Activated CD4-positive, alpha-beta T cell treated with anti-CD3 and anti-CD28 coated beads, Interleukin-2, amount 50 U/mL, for 24 hours (primary cell): ENCODE measurements at regions not wholly inside any gene's neighbourhood (a gene's known extent, or its start where the extent isn't known, plus 50 kb on each side); places are given as distances from the start of the nearest gene placed in this dataset.
A peak's percentile ranks its signal among the peaks of the same experiment; 100 is the strongest.
"Not testable (repeated sequence)": the region's sequence is repeated elsewhere in the genome, so short reads cannot be mapped to it uniquely, and the experiment has no call there.

Experiments used
- DNase-seq, 2 donors: peaks; one replicate each; pipeline ENCODE4 v3.0.0-alpha.2; 2020; ENCODE audit warnings: low read depth in 1 of 2, low spot score in 1 of 2

DNA sequence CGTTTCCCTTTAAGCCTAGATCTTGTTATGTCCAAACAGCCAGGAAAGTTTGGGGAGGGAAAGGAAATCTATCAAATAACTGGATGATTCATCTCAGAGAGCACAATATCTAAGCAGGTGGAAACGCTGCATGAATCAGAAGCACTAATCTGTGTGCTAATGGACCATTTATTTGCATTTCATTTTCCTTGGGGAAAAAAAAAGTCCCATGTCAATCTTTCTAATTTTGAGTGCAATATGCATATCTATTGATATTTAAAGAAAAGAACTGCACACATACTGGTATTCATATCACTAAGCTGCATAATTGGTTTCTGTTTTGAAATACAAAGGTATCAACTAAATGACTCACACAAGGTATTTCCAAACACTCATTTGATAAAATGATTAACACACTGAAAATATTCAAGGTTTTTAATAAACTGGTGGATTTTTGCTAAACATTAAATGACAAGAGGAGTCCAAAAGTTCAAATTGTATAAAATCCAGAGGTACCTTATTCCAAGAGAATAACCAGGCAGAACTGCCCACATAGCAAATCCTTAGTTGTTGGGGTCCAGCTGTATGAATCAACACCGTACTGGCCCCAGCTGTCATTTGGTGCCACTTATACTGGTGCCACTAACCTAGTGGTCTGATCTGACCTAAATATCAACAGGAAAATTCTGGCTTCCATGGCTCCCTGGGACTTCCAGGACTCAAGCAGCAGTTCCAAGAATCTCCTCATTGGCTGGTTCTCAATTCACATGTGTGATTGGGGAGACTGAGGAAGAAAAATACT is 122.2 kb upstream of the SP4 start:
- DNase-seq: no peak

- DNase-seq: no peak
Observed at GRCh38 chr7:21314954-21315353, 112.9 kb upstream of the SP4 start.

- no peak for DNase-seq
Observed at GRCh38 chr7:21317966-21318915, 109.6 kb upstream of the SP4 start.

- no peak for DNase-seq
Observed at GRCh38 chr7:21318916-21319270, 109.0 kb upstream of the SP4 start.

- DNase-seq: no peak
Observed at GRCh38 chr7:21326241-21326640, 101.6 kb upstream of the SP4 start.

GRCh38 chr7:21326921-21327320 is 101.0 kb upstream of the SP4 start:
- no peak for DNase-seq

GRCh38 chr7:21327422-21328409 is 100.2 kb upstream of the SP4 start:
- no peak for DNase-seq

DNA sequence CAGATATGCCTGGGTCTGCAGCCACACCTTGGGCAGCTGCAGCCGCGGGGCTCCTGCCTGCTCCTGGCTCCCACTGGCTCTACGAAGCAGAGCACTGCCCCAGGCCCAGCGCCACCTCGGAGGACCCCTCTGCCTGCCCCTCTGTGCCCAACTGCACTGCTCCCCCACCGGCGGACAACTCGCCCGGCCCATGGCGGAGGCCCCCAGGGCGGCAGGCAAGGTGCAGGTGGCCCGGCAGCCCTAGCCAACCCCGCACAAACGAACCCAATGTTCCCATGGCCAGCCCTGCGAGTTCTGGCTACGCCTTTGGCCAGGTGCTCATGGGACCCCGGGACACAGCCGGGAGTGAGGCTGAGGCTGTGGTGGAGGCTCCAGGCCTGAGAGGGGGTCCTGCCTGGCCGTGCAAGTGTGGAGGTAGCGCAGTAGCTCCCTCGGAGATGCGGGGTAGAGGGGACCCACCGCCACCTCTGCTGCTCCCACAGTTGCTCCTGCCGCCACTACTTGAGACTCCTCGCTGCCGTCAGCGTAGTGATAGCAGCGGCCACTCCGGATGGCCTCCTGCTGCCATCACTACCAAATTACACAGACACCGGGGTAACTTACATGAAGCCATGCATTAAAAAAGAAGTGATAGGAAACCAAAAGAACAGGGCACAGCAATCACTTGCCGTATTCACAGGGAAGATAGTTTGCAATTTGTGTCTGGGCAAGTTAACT is 97.3 kb upstream of the SP4 start:
- no peak for DNase-seq

DNA sequence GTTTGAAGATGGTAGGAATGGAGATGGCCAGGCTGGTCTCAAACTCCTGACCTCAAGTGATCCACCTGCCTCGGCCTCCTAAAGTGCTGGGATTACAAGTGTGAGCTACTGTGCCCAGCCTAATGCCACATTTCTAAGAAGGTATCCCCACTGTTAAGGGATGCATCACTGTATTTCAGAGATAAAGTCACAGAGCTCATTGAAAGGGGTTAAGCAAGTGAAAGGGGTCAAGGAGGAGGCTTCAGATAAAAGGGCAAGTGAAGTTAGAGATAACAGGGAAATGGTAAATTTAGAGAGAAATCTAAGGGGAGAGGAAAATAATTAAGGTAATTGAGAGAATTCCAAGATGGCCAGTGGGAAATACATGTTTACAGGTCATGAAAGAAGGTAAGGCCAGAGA is 93.0 kb upstream of the SP4 start:
- DNase-seq: no peak

GRCh38 chr7:21336743-21337142 is 91.1 kb upstream of the SP4 start:
- no peak for DNase-seq

- DNase-seq: peak; percentile 16 to 61
Observed at GRCh38 chr7:21338728-21339164, 89.1 kb upstream of the SP4 start.

DNA sequence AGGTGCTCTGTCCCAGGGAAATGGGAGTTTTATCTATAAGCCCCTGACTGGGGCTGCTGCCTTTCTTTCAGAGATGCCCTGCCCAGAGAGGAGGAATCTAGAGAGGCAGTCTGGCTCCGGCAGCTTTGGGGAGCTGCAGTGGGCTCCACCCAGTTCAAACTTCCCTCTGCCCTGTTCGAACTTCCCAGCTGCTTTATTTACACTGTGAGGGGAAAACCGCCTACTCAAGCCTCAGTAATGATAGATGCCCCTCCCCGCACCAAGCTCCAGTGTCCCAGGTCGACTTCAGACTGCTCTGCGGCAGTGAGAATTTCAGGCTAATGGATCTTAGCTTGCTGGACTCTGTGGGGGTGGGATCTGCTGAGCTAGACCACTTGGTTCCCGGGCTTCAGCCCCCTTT is 83.0 kb upstream of the SP4 start:
- not testable (repeated sequence) for DNase-seq

DNA sequence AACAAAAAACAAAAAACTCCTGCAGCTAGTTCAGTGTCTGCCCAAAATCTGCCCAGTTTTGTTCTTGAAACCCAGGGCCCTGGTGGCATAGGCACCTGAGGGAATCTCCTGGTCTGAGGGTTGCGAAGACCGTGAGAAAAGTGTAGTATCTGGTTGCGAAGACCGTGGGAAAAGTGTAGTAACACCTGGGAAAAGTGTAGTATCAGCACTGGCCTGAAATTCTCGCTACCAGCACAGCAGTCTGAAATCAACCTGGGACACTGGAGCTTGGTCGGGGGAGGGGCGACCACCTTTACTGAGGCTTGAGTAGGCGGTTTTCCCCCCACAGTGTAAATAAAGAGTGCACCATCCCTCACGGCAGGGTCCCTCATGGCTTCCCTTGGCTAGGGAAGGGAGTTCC is 82.5 kb upstream of the SP4 start:
- no peak for DNase-seq

DNA sequence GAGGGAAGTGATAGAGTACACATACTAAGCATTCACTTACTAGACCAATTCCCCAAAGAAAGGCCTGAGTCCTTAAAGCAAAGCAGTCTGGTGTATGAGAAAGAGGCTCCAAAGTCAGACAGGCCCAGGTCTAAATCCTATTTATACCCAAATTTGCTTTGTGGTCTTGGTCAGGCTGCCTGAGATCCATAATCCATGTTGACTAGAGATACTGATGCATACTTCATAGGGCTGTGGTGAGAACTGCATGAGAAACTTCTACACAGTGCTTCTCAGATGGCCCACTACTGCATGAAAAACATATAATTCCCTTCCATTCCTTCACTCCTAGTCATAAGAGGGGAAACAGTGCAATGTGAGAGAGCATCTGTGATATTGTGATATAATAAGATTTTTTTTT is 81.6 kb upstream of the SP4 start:
- no peak for DNase-seq

DNA sequence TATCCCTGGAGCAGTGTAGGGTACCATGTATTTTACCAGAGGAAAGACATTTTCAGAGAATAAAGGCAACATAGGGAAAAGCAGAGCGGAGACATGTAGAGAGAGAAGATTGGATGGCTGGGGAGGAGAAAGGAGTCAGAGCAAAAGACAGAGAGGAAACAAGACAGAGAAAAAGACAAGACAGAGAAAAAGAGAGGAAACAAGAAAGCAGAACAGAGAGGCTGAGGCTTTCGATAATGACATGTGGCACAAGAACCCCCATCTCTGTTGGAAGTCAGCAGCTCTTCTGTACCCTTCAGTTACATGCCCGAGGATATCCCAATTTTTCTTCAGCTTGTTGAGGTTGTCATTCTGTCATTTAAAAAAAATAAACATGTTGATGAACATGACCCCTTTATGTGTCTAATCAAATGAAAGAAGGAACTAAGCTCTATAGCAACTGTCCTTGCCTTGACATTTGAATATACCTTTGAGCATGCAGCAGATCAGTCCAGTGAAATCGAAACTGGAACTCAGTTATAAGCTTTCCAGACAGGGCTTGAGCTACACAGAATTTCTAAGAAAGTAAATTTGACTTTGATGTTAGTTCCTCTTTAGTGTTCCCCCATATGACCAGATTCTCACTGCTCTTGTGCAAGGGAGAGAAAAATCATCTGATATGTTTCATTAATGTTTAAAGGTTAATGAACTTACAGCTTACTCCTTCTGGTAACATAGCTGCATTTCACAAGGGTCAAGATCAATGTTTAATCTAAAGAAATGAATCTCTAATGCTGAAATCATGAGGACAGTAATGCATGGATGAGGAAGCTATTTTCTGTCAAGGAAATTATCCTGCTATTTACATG is 75.1 kb upstream of the SP4 start:
- DNase-seq: peak in 1 of 2 donors; percentile 21

- DNase-seq: no peak
Observed at GRCh38 chr7:21353388-21353780, 74.5 kb upstream of the SP4 start.

GRCh38 chr7:21354284-21354683 is 73.6 kb upstream of the SP4 start:
- DNase-seq: no peak

DNA sequence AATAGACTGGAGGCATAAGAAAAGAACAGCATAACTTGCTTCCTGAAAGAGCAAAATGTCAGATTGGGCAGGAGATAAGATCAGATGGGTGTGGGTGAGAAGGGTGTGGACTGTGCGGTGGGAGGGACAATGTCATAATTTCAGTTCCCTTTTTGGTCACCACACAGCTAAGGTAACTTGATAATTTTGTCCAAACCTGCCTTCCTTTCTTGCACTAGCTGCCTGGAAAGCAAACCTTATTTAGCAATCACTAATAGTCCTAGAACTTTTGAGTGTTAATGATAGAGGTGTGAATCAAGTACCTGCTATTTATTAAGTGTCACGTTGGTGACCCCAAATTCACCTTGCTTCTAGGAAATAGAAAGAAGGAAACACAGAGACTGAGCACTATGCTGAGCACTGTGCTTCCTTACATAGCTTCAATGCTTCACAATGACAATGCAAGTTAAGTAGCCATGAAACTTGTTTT is 72.4 kb upstream of the SP4 start:
- peak in 1 of 2 donors; percentile 56 for DNase-seq

GRCh38 chr7:21356616-21357015 is 71.3 kb upstream of the SP4 start:
- DNase-seq: no peak
